ENCODE measurements at regions not wholly inside any gene's neighbourhood (a gene's known extent, or its start where the extent isn't known, plus 50 kb on each side); places are given as distances from the start of the nearest gene placed in this dataset.

DNA sequence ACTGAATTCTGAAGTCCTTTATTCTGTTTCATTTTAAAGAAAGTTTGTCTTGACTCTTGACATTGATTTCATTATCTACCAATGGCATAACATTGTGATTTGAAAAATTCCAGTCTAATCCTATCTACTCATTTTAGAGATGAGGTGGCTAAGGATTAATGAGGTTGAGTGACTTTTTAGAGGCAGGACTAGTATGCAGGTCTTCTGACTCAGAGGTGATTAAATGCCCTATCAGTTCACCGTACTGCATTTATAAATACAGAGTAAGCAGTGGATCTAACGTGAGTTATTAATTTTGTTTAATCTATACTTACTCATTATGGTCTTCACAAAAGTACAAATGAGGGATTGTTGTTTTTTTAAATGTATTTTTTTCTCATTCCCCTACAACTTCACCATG is 277.6 kb downstream of the PTBP2 start:
- WGBS, 2 donors = 36 to 46% methylated on average over 2 of the region's 2 CpGs
- Histone ChIP-seq H3K27me3 (no peaks in the 10 kb centered on the region), H3K4me3 (no peak overlapping the region), H3K4me1 (no peaks in the 10 kb centered on the region), H3K27ac (no peak overlapping the region), H3K36me3 (replicated peaks in 1 of 2; ENCODE audit: insufficient read depth in 1 of 2, low read depth in 2 of 2) (no peaks in the 10 kb centered on the region), H3K9me3 (no peaks in the 10 kb centered on the region)
- ATAC-seq (no peak), DNase-seq (no peak)
- TF ChIP-seq POLR2A (IDR thresholded peaks at IDR 0.05) = no peak
- TF ChIP-seq, protein P1, sequence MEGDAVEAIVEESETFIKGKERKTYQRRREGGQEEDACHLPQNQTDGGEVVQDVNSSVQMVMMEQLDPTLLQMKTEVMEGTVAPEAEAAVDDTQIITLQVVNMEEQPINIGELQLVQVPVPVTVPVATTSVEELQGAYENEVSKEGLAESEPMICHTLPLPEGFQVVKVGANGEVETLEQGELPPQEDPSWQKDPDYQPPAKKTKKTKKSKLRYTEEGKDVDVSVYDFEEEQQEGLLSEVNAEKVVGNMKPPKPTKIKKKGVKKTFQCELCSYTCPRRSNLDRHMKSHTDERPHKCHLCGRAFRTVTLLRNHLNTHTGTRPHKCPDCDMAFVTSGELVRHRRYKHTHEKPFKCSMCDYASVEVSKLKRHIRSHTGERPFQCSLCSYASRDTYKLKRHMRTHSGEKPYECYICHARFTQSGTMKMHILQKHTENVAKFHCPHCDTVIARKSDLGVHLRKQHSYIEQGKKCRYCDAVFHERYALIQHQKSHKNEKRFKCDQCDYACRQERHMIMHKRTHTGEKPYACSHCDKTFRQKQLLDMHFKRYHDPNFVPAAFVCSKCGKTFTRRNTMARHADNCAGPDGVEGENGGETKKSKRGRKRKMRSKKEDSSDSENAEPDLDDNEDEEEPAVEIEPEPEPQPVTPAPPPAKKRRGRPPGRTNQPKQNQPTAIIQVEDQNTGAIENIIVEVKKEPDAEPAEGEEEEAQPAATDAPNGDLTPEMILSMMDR (IDR thresholded peaks at IDR 0.05) = no peak
- intact Hi-C loops (cut with DNase I) = no loop called here

- no peak overlapping the region for H3K4me3 ChIP-seq
- DNase-seq = no peak
- ATAC-seq = no peak
These were observed 282.5 kb downstream of the PTBP2 start for GRCh38 chr1:97004054-97004453.

DNA sequence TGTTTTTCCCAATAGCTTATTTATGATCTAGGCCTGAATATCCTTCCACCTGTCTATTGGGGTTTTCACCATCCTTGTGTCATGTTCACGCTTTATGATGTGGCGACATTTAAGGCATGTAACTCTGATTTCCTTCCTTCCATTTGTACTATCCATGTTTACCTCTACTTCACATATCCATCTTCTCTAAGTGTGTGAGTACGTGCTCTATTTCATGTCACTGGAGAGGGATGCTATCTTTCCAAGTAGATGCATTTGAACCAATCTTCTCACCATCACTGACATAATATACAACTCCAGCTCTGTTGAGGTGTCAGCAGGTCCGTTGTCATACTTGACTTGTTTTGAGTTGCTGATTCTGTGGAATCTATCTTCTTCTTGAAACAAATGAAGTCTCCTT is 283.2 kb downstream of the PTBP2 start:
- Histone ChIP-seq H3K9me3 (no peaks in the 10 kb centered on the region), H3K36me3 (replicated peaks in 1 of 2; ENCODE audit: insufficient read depth in 1 of 2, low read depth in 2 of 2) (no peaks in the 10 kb centered on the region), H3K4me1 (no peaks in the 10 kb centered on the region), H3K27me3 (no peaks in the 10 kb centered on the region), H3K4me3 (no peak overlapping the region), H3K27ac (no peak overlapping the region)
- ATAC-seq = no peak
- DNase-seq = no peak
- 74 to 81% methylated on average over 4 of the region's 4 CpGs for WGBS, 2 donors
- TF ChIP-seq POLR2A (IDR thresholded peaks at IDR 0.05) = no peak
- TF ChIP-seq, protein P1 (IDR thresholded peaks at IDR 0.05) = no peak
- intact Hi-C loops (cut with DNase I) = no loop called here

More at GRCh38 chr1:97004054-97004453, 282.5 kb downstream of the PTBP2 start:
- TF ChIP-seq POLR2A (IDR thresholded peaks at IDR 0.05) = no peak
- TF ChIP-seq, protein P1 (IDR thresholded peaks at IDR 0.05) = no peak
- intact Hi-C loops (cut with DNase I) = no loop called here
- H3K4me1 ChIP-seq = no peaks in the 10 kb centered on the region
- H3K9me3 ChIP-seq = no peaks in the 10 kb centered on the region
- no peak overlapping the region for H3K27ac ChIP-seq
- no peaks in the 10 kb centered on the region for H3K36me3 ChIP-seq (replicated peaks in 1 of 2; ENCODE audit: insufficient read depth in 1 of 2, low read depth in 2 of 2)
- WGBS, 2 donors = 28 to 55% methylated on average over 2 of the region's 2 CpGs
- no peaks in the 10 kb centered on the region for H3K27me3 ChIP-seq

GRCh38 chr1:97006044-97006661 is 284.6 kb downstream of the PTBP2 start:
- TF ChIP-seq POLR2A (IDR thresholded peaks at IDR 0.05) = no peak
- TF ChIP-seq, protein P1 (IDR thresholded peaks at IDR 0.05) = no peak
- no peak overlapping the region for H3K27ac ChIP-seq
- no peak overlapping the region for H3K4me3 ChIP-seq
- no peaks in the 10 kb centered on the region for H3K27me3 ChIP-seq
- ATAC-seq (no peak), DNase-seq (peak in 2 of 4 donors; percentile 3 to 15)
- H3K9me3 ChIP-seq = no peaks in the 10 kb centered on the region
- H3K36me3 ChIP-seq (replicated peaks in 1 of 2; ENCODE audit: insufficient read depth in 1 of 2, low read depth in 2 of 2) = no peaks in the 10 kb centered on the region
- 56 to 67% methylated on average over 7 of the region's 7 CpGs for WGBS, 2 donors
- intact Hi-C loops (cut with DNase I) = no loop called here
- H3K4me1 ChIP-seq = no peaks in the 10 kb centered on the region
